Ectodermal cell (in vitro differentiated cells): ENCODE measurements at regions not wholly inside any gene's neighbourhood (a gene's known extent, or its start where the extent isn't known, plus 50 kb on each side); places are given as distances from the start of the nearest gene placed in this dataset.
A peak's percentile ranks its signal among the peaks of the same experiment; 100 is the strongest.

Experiments
- H3K27ac ChIP-seq: 2 replicates; pipeline ENCODE4 v1.7.0; 2013; ENCODE audit warnings: mild to moderate bottlenecking, low read depth, low read length; ENCODE audit not compliant: insufficient read depth, poor library complexity, severe bottlenecking
- H3K27me3 ChIP-seq: 2 replicates; pipeline ENCODE4 v1.7.0; 2013; ENCODE audit warnings: mild to moderate bottlenecking, low read length; ENCODE audit not compliant: insufficient read depth, control insufficient read depth, poor library complexity, severe bottlenecking
- H3K36me3 ChIP-seq: one replicate; pipeline ENCODE4 v1.7.0; 2013; ENCODE audit warnings: low read length; ENCODE audit not compliant: control insufficient read depth, insufficient read depth
- H3K4me1 ChIP-seq: one replicate; pipeline ENCODE4 v1.7.0; 2013; ENCODE audit warnings: low read length; ENCODE audit not compliant: control insufficient read depth, insufficient read depth
- H3K4me3 ChIP-seq: 2 replicates; pipeline ENCODE4 v1.7.0; 2013; ENCODE audit warnings: low read depth, low read length, control low read depth; ENCODE audit not compliant: insufficient read depth
- H3K9me3 ChIP-seq: 2 replicates; pipeline ENCODE4 v1.7.0; 2013; ENCODE audit warnings: mild to moderate bottlenecking, low read length, moderate library complexity; ENCODE audit not compliant: control insufficient read depth
- WGBS, 2 experiments: methylation state at CpG; one replicate each; pipeline ENCODE4 v1.1.7; 2013; ENCODE audit warnings: missing lambda C conversion rate in 2 of 2; 5-methylcytosine and 5-hydroxymethylcytosine counted together

GRCh38 chr2:201957091-201957490, 76.6 kb upstream of the FZD7 start:
- Histone ChIP-seq H3K27ac (no peak overlapping the region), H3K27me3 (no peaks in the 10 kb centered on the region), H3K9me3 (no peaks in the 10 kb centered on the region), H3K4me1 (peaks cover 17% of the 10 kb centered on the region), H3K36me3 (no peaks in the 10 kb centered on the region), H3K4me3 (no peak overlapping the region)
- WGBS, 2 experiments: 100% methylated on average over 1 of the region's 1 CpG; no CpG with 5 or more reads in 1 of the 2 experiments

- Histone ChIP-seq H3K4me1 (peaks cover 11% of the 10 kb centered on the region), H3K36me3 (no peaks in the 10 kb centered on the region), H3K27ac (no peak overlapping the region), H3K9me3 (no peaks in the 10 kb centered on the region), H3K4me3 (no peak overlapping the region), H3K27me3 (no peaks in the 10 kb centered on the region)
- 84 to 85% methylated on average over 5 of the region's 6 CpGs for WGBS, 2 experiments
Measured at GRCh38 chr2:201959198-201959597, 74.5 kb upstream of the FZD7 start.

DNA sequence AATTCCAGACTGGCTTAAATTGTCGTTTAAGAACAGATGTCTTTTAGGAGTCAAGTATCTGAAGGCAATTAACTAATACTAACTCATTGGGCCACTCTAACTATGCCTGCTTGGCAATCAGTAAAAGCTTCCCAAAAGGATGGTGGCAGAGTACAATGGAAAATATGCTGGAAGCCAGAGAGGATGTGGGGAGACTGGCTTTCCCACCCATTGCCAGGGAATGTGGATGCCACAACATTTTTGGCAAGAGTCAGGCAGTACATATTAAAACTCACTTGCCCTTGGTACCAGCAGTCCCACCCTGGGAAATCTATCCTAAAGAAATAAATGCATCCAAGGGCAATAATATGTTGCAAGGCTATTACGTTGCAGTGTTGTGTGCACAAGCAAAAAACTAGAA, 74.0 kb upstream of the FZD7 start:
- H3K27me3 ChIP-seq: no peaks in the 10 kb centered on the region
- peaks cover 14% of the 10 kb centered on the region for H3K4me1 ChIP-seq
- WGBS, 2 experiments: 89 to 96% methylated on average over 2 of the region's 2 CpGs
- H3K27ac ChIP-seq: no peak overlapping the region
- no peaks in the 10 kb centered on the region for H3K9me3 ChIP-seq
- H3K4me3 ChIP-seq: no peak overlapping the region
- H3K36me3 ChIP-seq: no peaks in the 10 kb centered on the region

- Histone ChIP-seq H3K27me3 (no peaks in the 10 kb centered on the region), H3K27ac (no peak overlapping the region), H3K36me3 (no peaks in the 10 kb centered on the region), H3K9me3 (no peaks in the 10 kb centered on the region), H3K4me1 (peaks cover 16% of the 10 kb centered on the region), H3K4me3 (no peak overlapping the region)
- 87 to 90% methylated on average over 7 of the region's 7 CpGs for WGBS, 2 experiments
Measured at GRCh38 chr2:201960305-201960704, 73.3 kb upstream of the FZD7 start.

GRCh38 chr2:201961401-201961800, 72.3 kb upstream of the FZD7 start:
- Histone ChIP-seq H3K9me3 (no peaks in the 10 kb centered on the region), H3K4me1 (peaks cover 12% of the 10 kb centered on the region), H3K27me3 (no peaks in the 10 kb centered on the region), H3K36me3 (no peaks in the 10 kb centered on the region), H3K27ac (no peak overlapping the region), H3K4me3 (no peak overlapping the region)
- 82 to 84% methylated on average over 3 of the region's 3 CpGs for WGBS, 2 experiments

DNA sequence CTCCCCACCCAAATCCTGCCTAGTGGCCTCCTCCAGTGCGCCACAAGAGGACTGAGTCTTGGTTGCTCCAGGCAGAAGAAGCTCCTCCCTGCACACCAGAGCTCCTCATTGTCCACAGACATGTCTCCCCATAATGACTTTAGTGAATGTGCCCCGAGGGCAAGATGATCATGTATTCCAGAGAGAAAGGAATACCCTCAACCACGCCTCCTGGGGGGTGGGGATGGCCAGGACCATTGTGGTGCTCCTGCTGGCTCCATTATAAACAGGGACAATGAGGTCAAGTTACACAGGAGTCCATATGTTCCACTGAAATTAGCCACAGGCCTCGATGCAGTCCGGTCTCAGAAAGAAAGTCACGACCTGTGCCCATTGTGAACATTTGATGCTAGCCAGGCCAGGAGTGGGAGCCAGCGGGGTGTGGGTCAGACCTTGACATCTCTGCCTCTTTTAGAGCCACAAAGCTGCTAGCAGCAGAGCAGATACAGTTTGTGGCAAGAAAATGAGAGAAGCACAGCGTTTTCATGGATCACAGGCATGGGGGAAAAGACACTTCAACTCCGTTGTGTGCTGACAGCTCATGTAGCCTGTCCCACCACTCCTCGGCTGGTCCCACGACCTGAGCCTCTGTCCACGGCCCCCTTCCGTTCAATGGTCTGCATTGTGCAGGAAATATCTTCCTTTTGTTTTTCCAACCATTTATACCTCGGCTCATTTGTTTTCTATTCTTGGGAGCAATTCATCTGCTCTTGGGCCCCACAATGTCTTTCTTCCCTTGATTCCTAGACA, 70.7 kb upstream of the FZD7 start:
- Histone ChIP-seq H3K27me3 (no peaks in the 10 kb centered on the region), H3K9me3 (no peaks in the 10 kb centered on the region), H3K36me3 (no peaks in the 10 kb centered on the region), H3K27ac (no peak overlapping the region), H3K4me1 (peaks cover 27% of the 10 kb centered on the region), H3K4me3 (no peak overlapping the region)
- WGBS, 2 experiments: 74 to 86% methylated on average over 14 of the region's 14 CpGs

GRCh38 chr2:201964011-201964410, 69.6 kb upstream of the FZD7 start:
- peaks cover 35% of the 10 kb centered on the region for H3K4me1 ChIP-seq
- WGBS, 2 experiments: 92 to 93% methylated on average over 4 of the region's 4 CpGs
- H3K27me3 ChIP-seq: no peaks in the 10 kb centered on the region
- H3K27ac ChIP-seq: no peak overlapping the region
- no peaks in the 10 kb centered on the region for H3K9me3 ChIP-seq
- H3K36me3 ChIP-seq: no peaks in the 10 kb centered on the region
- H3K4me3 ChIP-seq: no peak overlapping the region

- H3K27ac ChIP-seq: no peak overlapping the region
- H3K36me3 ChIP-seq: no peaks in the 10 kb centered on the region
- H3K4me3 ChIP-seq: no peak overlapping the region
- H3K9me3 ChIP-seq: no peaks in the 10 kb centered on the region
- no peaks in the 10 kb centered on the region for H3K27me3 ChIP-seq
- 93 to 97% methylated on average over 7 of the region's 7 CpGs for WGBS, 2 experiments
- peaks cover 41% of the 10 kb centered on the region for H3K4me1 ChIP-seq
Measured at GRCh38 chr2:201964631-201965206, 68.9 kb upstream of the FZD7 start.

GRCh38 chr2:201965550-201965949, 68.1 kb upstream of the FZD7 start:
- Histone ChIP-seq H3K27me3 (no peaks in the 10 kb centered on the region), H3K4me1 (peaks cover 42% of the 10 kb centered on the region), H3K4me3 (no peak overlapping the region), H3K36me3 (no peaks in the 10 kb centered on the region), H3K27ac (no peak overlapping the region), H3K9me3 (no peaks in the 10 kb centered on the region)
- WGBS, 2 experiments: 87 to 90% methylated on average over 3 of the region's 3 CpGs

DNA sequence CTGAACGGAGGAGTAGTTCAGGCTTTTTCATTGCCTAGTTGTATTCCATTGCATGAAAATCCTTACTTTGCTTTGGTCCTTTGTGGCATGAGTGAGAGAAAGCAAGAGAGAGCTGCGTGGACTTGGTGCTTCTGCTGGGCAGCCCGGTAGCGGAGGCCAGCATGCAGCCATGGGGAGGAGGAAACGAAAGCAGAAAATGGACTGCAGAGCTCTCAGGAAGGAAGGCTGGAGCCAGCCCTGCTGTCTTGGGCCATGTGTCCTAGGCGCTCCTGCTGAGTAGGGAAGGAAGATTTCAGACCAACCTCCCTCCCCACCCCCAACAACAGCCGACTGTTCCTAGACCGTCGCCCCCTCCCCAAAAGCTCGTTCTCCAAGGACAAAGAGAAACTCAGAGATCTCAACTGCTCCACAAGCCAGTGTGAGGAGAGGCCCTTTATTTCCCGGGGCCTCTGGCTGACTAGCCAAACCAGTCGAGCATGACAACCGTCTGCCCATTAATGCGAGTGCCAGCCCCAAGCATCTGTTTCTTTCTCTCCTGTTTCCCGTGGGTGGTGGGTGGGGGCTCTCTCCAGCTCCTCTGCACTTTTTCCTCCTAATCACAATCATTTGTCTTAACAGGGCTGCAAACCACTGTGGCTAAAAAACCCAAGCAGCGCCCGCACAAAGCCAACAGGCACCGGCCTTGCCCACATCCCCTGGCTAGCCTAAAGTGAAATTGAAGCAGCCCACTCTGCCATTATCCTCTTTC, 66.8 kb upstream of the FZD7 start:
- WGBS, 2 experiments: 59 to 63% methylated on average over 18 of the region's 18 CpGs
- H3K36me3 ChIP-seq: no peaks in the 10 kb centered on the region
- H3K4me1 ChIP-seq: peaks cover 49% of the 10 kb centered on the region
- H3K27me3 ChIP-seq: no peaks in the 10 kb centered on the region
- H3K9me3 ChIP-seq: no peaks in the 10 kb centered on the region
- no peak overlapping the region for H3K4me3 ChIP-seq
- peak overlapping the region; percentile 38 for H3K27ac ChIP-seq
